ENCODE measurements at regions not wholly inside any gene's neighbourhood (a gene's known extent, or its start where the extent isn't known, plus 50 kb on each side); places are given as distances from the start of the nearest gene placed in this dataset.

GRCh38 chr2:117536139-117536538 lies 278.4 kb upstream of the DDX18 start:
- ChIA-PET POLR2A (no interaction called here), CTCF (no interaction called here)
- BruUV-seq (replicated peaks) = no TSS peak
- peaks cover 7% of the 10 kb centered on the region for H3K9me3 ChIP-seq (replicated peaks; ENCODE audit: control insufficient read depth, insufficient read depth, low read length)
- H3K79me2 ChIP-seq (ENCODE audit: control insufficient read depth, insufficient read depth, low read length) = no peaks in the 10 kb centered on the region
- dilution Hi-C loops (cut with MboI; ENCODE audit: extremely low pct_ligation_motif_present, low sequenced_read_pairs) (no loop called here), intact Hi-C loops (cut with micrococcal nuclease) (no loop called here)
- TF ChIP-seq POLR2A (IDR thresholded peaks at IDR 0.05; ENCODE audit: low read depth, low read length) (no peak), JUN (IDR thresholded peaks at IDR 0.05; ENCODE audit: borderline replicate concordance, insufficient read depth, insufficient read length, low read depth) (no peak), GATA2 (IDR thresholded peaks at IDR 0.05; ENCODE audit: insufficient read depth, insufficient read length, low read depth, low read length) (no peak), MYC (IDR thresholded peaks at IDR 0.05; ENCODE audit: low read depth, low read length) (no peak), POLR2AphosphoS5 (IDR thresholded peaks at IDR 0.05; ENCODE audit: insufficient read depth, low read depth, low read length) (no peak), FOS (IDR thresholded peaks at IDR 0.05; ENCODE audit: borderline replicate concordance, insufficient read depth, low read length) (no peak), EZH2 (IDR thresholded peaks at IDR 0.05; ENCODE audit: borderline replicate concordance, low read depth, low read length, severe bottlenecking) (no peak)
- TF ChIP-seq, protein P1, sequence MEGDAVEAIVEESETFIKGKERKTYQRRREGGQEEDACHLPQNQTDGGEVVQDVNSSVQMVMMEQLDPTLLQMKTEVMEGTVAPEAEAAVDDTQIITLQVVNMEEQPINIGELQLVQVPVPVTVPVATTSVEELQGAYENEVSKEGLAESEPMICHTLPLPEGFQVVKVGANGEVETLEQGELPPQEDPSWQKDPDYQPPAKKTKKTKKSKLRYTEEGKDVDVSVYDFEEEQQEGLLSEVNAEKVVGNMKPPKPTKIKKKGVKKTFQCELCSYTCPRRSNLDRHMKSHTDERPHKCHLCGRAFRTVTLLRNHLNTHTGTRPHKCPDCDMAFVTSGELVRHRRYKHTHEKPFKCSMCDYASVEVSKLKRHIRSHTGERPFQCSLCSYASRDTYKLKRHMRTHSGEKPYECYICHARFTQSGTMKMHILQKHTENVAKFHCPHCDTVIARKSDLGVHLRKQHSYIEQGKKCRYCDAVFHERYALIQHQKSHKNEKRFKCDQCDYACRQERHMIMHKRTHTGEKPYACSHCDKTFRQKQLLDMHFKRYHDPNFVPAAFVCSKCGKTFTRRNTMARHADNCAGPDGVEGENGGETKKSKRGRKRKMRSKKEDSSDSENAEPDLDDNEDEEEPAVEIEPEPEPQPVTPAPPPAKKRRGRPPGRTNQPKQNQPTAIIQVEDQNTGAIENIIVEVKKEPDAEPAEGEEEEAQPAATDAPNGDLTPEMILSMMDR (IDR thresholded peaks at IDR 0.05; ENCODE audit: extremely low read depth in 1 of 2, insufficient read depth in 1 of 2, low read depth in 1 of 2, low read length in 2 of 2) = no peak
- TF ChIP-seq, protein P2, sequence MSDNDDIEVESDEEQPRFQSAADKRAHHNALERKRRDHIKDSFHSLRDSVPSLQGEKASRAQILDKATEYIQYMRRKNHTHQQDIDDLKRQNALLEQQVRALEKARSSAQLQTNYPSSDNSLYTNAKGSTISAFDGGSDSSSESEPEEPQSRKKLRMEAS (IDR thresholded peaks at IDR 0.05; ENCODE audit: insufficient read depth, insufficient read length) = no peak
- H3K4me2 ChIP-seq (ENCODE audit: insufficient read depth, low read length) = no peak overlapping the region
- H3K9me1 ChIP-seq (replicated peaks; ENCODE audit: control insufficient read depth, extremely low read depth, insufficient read depth, low read length) = no peaks in the 10 kb centered on the region
- no peaks in the 10 kb centered on the region for H3K27me3 ChIP-seq (ENCODE audit: control insufficient read depth in 2 of 2, insufficient read depth in 2 of 2, low read length in 2 of 2)
- H3K27ac ChIP-seq (ENCODE audit: insufficient read depth, low read depth, low read length) = no peak overlapping the region
- no peak overlapping the region for H2AFZ ChIP-seq (ENCODE audit: low read depth, low read length)
- no peak overlapping the region for H3K4me3 ChIP-seq (replicated peaks in 1 of 3; ENCODE audit: insufficient read depth in 1 of 3, low read depth in 1 of 3, low read length in 3 of 3)
- H3K9ac ChIP-seq (replicated peaks; ENCODE audit: extremely low read depth, insufficient read depth, low read length) = no peak overlapping the region
- FAIRE-seq (no peak), DNase-seq (ENCODE audit: low read depth, low spot score) (no peak)
- no peaks in the 10 kb centered on the region for H3K4me1 ChIP-seq (ENCODE audit: control insufficient read depth, extremely low read depth, insufficient read depth, low read length)
- no peaks in the 10 kb centered on the region for H4K20me1 ChIP-seq (replicated peaks; ENCODE audit: control insufficient read depth, extremely low read depth, insufficient read depth, low read length)
- H3K36me3 ChIP-seq (ENCODE audit: control insufficient read depth in 2 of 2, extremely low read depth in 1 of 2, insufficient read depth in 2 of 2, low read length in 2 of 2) = no peaks in the 10 kb centered on the region
